Endodermal cell (in vitro differentiated cells): ENCODE measurements at regions not wholly inside any gene's neighbourhood (a gene's known extent, or its start where the extent isn't known, plus 50 kb on each side); places are given as distances from the start of the nearest gene placed in this dataset.

Experiments used
- DNase-seq: peaks from one replicate; pipeline ENCODE4 v3.0.0-alpha.2; 2017
- H3K27ac ChIP-seq: 2 replicates; pipeline ENCODE4 v1.5.1; 2013; ENCODE audit warnings: mild to moderate bottlenecking, low read depth, low read length, moderate library complexity
- H3K27me3 ChIP-seq: 2 replicates; pipeline ENCODE4 v1.6.1; 2013; ENCODE audit warnings: mild to moderate bottlenecking, low read length, moderate library complexity; ENCODE audit not compliant: insufficient read depth, control insufficient read depth, poor library complexity, severe bottlenecking
- H3K36me3 ChIP-seq: 2 replicates; pipeline ENCODE4 v1.7.0; 2013; ENCODE audit warnings: mild to moderate bottlenecking, low read length, moderate library complexity; ENCODE audit not compliant: control insufficient read depth, insufficient read depth
- H3K4me1 ChIP-seq: one replicate; pipeline ENCODE4 v1.7.0; 2013; ENCODE audit warnings: low read length; ENCODE audit not compliant: control insufficient read depth, insufficient read depth
- H3K4me3 ChIP-seq: 2 replicates; pipeline ENCODE4 v1.5.1; 2013; ENCODE audit warnings: mild to moderate bottlenecking, low read length, moderate library complexity
- H3K9ac ChIP-seq: 2 replicates; pipeline ENCODE4 v1.6.1; 2013; ENCODE audit warnings: mild to moderate bottlenecking, low read length, moderate library complexity; ENCODE audit not compliant: poor library complexity, severe bottlenecking; ENCODE audit errors: extremely low read depth
- H3K9me3 ChIP-seq: 2 replicates; pipeline ENCODE4 v1.6.1; 2013; ENCODE audit warnings: mild to moderate bottlenecking, low read length, moderate library complexity; ENCODE audit not compliant: control insufficient read depth
- H3K27ac Mint-ChIP-seq: 2 replicates; pipeline ENCODE4 v1.8.0; 2020; ENCODE audit warnings: mixed read lengths
- H3K27me3 Mint-ChIP-seq: 2 replicates; pipeline ENCODE4 v1.8.0; 2021; ENCODE audit warnings: mild to moderate bottlenecking, mixed read lengths; ENCODE audit not compliant: insufficient read depth
- H3K36me3 Mint-ChIP-seq: 2 replicates; pipeline ENCODE4 v1.8.0; 2020; ENCODE audit warnings: low read depth, mixed read lengths
- H3K4me1 Mint-ChIP-seq: 2 replicates; pipeline ENCODE4 v1.8.0; 2020; ENCODE audit warnings: mixed read lengths
- H3K4me3 Mint-ChIP-seq: 2 replicates; pipeline ENCODE4 v1.8.0; 2020; ENCODE audit warnings: mild to moderate bottlenecking, moderate library complexity, mixed read lengths
- H3K9me3 Mint-ChIP-seq: 2 replicates; pipeline ENCODE4 v1.8.0; 2020; ENCODE audit warnings: mild to moderate bottlenecking, mixed read lengths
- CTCF ChIP-seq: fragments of 200-600 bp; sonication (generic); conservative IDR thresholded peaks from 2 replicates; pipeline ENCODE4 v1.5.0; 2021; ENCODE audit warnings: antibody characterized with exemption, mild to moderate bottlenecking
- WGBS, 2 experiments: methylation state at CpG; one replicate each; pipeline versions ENCODE4 v1.1.5 to v1.1.7; 2013; ENCODE audit warnings: missing lambda C conversion rate in 2 of 2, mixed read lengths in 1 of 2; ENCODE audit not compliant: insufficient coverage in 1 of 2, insufficient read length in 1 of 2; 5-methylcytosine and 5-hydroxymethylcytosine counted together

- Mint-ChIP-seq H3K36me3 (peaks cover 4% of the 10 kb centered on the region), H3K27me3 (peaks cover 3% of the 10 kb centered on the region), H3K4me3 (no peak overlapping the region), H3K4me1 (peaks cover 27% of the 10 kb centered on the region), H3K9me3 (no peaks in the 10 kb centered on the region), H3K27ac (no peak overlapping the region)
- no peak overlapping the region for H3K4me3 ChIP-seq
- H3K9ac ChIP-seq = no peak overlapping the region
- no peak for DNase-seq
- no peak overlapping the region for H3K27ac ChIP-seq
- no peaks in the 10 kb centered on the region for H3K27me3 ChIP-seq
- TF ChIP-seq CTCF = no peak
- no peaks in the 10 kb centered on the region for H3K36me3 ChIP-seq
- no peaks in the 10 kb centered on the region for H3K4me1 ChIP-seq
- no peaks in the 10 kb centered on the region for H3K9me3 ChIP-seq
- WGBS, 2 experiments = 91 to 97% methylated on average over 3 of the region's 3 CpGs
Observed at GRCh38 chr4:138671606-138672084, 343.9 kb upstream of the NOCT start.

GRCh38 chr4:138671106-138671505 is 344.5 kb upstream of the NOCT start:
- Histone ChIP-seq H3K27me3 (no peaks in the 10 kb centered on the region), H3K36me3 (no peaks in the 10 kb centered on the region), H3K4me1 (no peaks in the 10 kb centered on the region), H3K4me3 (no peak overlapping the region), H3K27ac (no peak overlapping the region), H3K9ac (no peak overlapping the region), H3K9me3 (no peaks in the 10 kb centered on the region)
- Mint-ChIP-seq H3K36me3 (peaks cover 4% of the 10 kb centered on the region), H3K4me1 (peaks cover 27% of the 10 kb centered on the region), H3K27me3 (peaks cover 3% of the 10 kb centered on the region), H3K4me3 (no peak overlapping the region), H3K27ac (no peak overlapping the region), H3K9me3 (no peaks in the 10 kb centered on the region)
- TF ChIP-seq CTCF = no peak
- DNase-seq = no peak

DNA sequence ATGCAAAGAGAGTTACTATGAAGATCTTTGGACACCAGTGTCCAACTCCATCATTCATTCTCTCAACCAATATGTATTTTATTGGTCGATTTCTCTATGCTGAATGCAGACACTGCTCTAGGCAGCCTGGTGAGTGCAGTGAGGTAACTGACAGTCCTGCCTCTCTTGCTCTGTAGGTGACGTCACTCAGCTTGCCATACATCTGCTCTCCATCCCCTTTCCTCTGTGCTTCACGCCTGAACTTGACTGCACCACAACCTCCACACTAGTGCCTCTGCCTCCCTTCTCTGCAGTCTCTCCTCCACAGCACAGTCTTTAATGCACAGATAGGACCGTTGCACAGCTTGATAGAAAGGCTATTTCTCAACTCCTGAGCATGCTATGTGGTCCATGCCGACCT is 344.9 kb upstream of the NOCT start:
- H3K27me3 ChIP-seq = no peaks in the 10 kb centered on the region
- H3K4me1 ChIP-seq = no peaks in the 10 kb centered on the region
- TF ChIP-seq CTCF = no peak
- Mint-ChIP-seq H3K9me3 (no peaks in the 10 kb centered on the region), H3K27ac (no peak overlapping the region), H3K36me3 (peaks cover 4% of the 10 kb centered on the region), H3K27me3 (peaks cover 3% of the 10 kb centered on the region), H3K4me1 (peaks cover 27% of the 10 kb centered on the region), H3K4me3 (no peak overlapping the region)
- H3K36me3 ChIP-seq = no peaks in the 10 kb centered on the region
- H3K27ac ChIP-seq = no peak overlapping the region
- WGBS, 2 experiments = 90 to 93% methylated on average over 5 of the region's 5 CpGs
- no peak overlapping the region for H3K4me3 ChIP-seq
- no peak for DNase-seq
- H3K9ac ChIP-seq = no peak overlapping the region
- H3K9me3 ChIP-seq = no peaks in the 10 kb centered on the region
